Loucy (cell line): ENCODE measurements at regions not wholly inside any gene's neighbourhood (a gene's known extent, or its start where the extent isn't known, plus 50 kb on each side); places are given as distances from the start of the nearest gene placed in this dataset.

Experiments
- H2AFZ ChIP-seq: fragments of 200-600 bp; sonication (generic); 2 replicates; pipeline ENCODE4 v1.6.0; 2016; ENCODE audit warnings: antibody characterized with exemption, mild to moderate bottlenecking, low read length, moderate library complexity
- H3F3A ChIP-seq: fragments of 200-600 bp; 2 replicates; pipeline ENCODE4 v1.6.0; 2016; ENCODE audit warnings: antibody characterized with exemption, low read depth, mild to moderate bottlenecking
- H3K27me3 ChIP-seq: fragments of 200-600 bp; sonication (generic); 2 replicates; pipeline ENCODE4 v1.6.1; 2014; ENCODE audit warnings: low read length, mild to moderate bottlenecking; ENCODE audit not compliant: insufficient read depth, poor library complexity, severe bottlenecking
- H3K36me3 ChIP-seq: fragments of 200-600 bp; sonication (generic); 2 replicates; pipeline ENCODE4 v1.6.1; 2016; ENCODE audit warnings: low read length; ENCODE audit not compliant: insufficient read depth
- H3K4me1 ChIP-seq: fragments of 200-600 bp; sonication (generic); 2 replicates; pipeline ENCODE4 v1.5.1; 2014; ENCODE audit warnings: low read length, mild to moderate bottlenecking; ENCODE audit not compliant: insufficient read depth, poor library complexity, severe bottlenecking
- H3K4me2 ChIP-seq: fragments of 200-600 bp; sonication (generic); 2 replicates; pipeline ENCODE4 v1.6.0; 2014; ENCODE audit warnings: antibody characterized with exemption, low read length, low read depth, mild to moderate bottlenecking; ENCODE audit not compliant: poor library complexity, severe bottlenecking
- H3K4me3 ChIP-seq: fragments of 200-600 bp; sonication (generic); 2 replicates; pipeline ENCODE4 v1.5.1; 2014; ENCODE audit warnings: low read length, mild to moderate bottlenecking, mixed read lengths; ENCODE audit not compliant: poor library complexity, severe bottlenecking
- H3K79me2 ChIP-seq: fragments of 200-600 bp; sonication (generic); 2 replicates; pipeline ENCODE4 v1.6.1; 2014; ENCODE audit warnings: low read length; ENCODE audit not compliant: insufficient read depth
- H3K9ac ChIP-seq: fragments of 200-600 bp; sonication (generic); 2 replicates; pipeline ENCODE4 v1.6.0; 2014; ENCODE audit warnings: mild to moderate bottlenecking, low read depth, low read length, moderate library complexity; ENCODE audit not compliant: poor library complexity, severe bottlenecking
- H3K9me2 ChIP-seq: fragments of 200-600 bp; sonication (generic); replicated peaks from 2 replicates; pipeline ENCODE4 v1.6.1; 2016; ENCODE audit warnings: low read depth, low read length, mixed read lengths
- H3K9me3 ChIP-seq: fragments of 200-600 bp; sonication (generic); 2 replicates; pipeline ENCODE4 v1.6.1; 2014; ENCODE audit warnings: mild to moderate bottlenecking, antibody characterized with exemption, low read length, low read depth; ENCODE audit not compliant: insufficient read depth
- H4K20me1 ChIP-seq: fragments of 200-600 bp; sonication (generic); 2 replicates; pipeline ENCODE4 v1.6.0; 2014; ENCODE audit warnings: antibody characterized with exemption, low read length, mild to moderate bottlenecking; ENCODE audit not compliant: insufficient read depth, poor library complexity, severe bottlenecking
- EZH2phosphoT487 ChIP-seq: fragments of 200-600 bp; IDR thresholded peaks from 2 replicates; pipeline ENCODE4 v1.6.1; 2018; ENCODE audit warnings: antibody characterized with exemption, mild to moderate bottlenecking, moderate library complexity, borderline replicate concordance
- TF ChIP-seq, protein P1 (sequence below): fragments of 200-600 bp; sonication (generic); conservative IDR thresholded peaks from 2 replicates; pipeline ENCODE4 v1.5.1; 2014; ENCODE audit warnings: mild to moderate bottlenecking, antibody characterized with exemption, low read length

DNA sequence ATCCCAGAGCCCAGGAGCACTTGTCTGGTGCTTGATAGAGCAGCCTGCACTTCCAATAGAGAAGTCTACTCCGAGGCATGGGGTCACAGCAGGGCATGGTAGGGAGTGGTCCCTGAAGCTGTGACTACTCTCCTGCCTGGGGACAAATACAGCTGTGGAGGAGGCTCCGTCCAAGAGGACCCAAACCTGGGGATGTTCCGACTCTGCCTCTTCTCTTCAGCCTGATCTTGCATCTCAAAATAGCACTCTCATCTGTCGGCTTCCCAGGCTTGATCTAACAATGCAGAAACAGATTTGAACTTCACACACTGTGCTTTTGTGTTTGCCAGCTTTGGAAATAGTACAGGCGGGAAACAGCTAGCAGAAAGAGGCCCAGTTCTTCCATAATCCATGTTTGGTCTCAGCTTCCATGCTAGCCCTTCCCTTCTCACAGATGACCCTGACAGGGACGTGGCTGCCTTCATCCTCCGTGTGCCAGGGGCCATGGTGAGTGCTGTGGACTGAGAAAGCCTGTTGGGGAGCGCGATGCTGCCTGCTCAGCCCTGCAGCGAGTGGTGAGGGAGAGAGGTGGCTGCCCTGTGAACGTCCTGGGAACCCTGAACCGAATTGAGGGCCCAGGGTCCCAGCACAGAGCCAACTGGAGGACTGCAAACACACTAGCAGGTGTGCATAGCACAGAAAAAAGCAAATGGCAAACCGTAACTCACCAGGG, 150.3 kb upstream of the GPR12 start:
- no peak overlapping the region for H3K4me3 ChIP-seq
- no peaks in the 10 kb centered on the region for H3K79me2 ChIP-seq
- H3F3A ChIP-seq, result peaks cover 9% of the 10 kb centered on the region; the same call in 1 of the 2 replicates
- no peaks in the 10 kb centered on the region for H4K20me1 ChIP-seq
- no peak overlapping the region for H2AFZ ChIP-seq
- H3K9ac ChIP-seq, result no peak overlapping the region
- no peaks in the 10 kb centered on the region for H3K9me2 ChIP-seq
- H3K27me3 ChIP-seq, result no peaks in the 10 kb centered on the region
- peaks cover 20% of the 10 kb centered on the region for H3K4me1 ChIP-seq
- no peaks in the 10 kb centered on the region for H3K9me3 ChIP-seq
- no peak overlapping the region for H3K4me2 ChIP-seq
- H3K36me3 ChIP-seq, result no peaks in the 10 kb centered on the region
- TF ChIP-seq, protein P1, sequence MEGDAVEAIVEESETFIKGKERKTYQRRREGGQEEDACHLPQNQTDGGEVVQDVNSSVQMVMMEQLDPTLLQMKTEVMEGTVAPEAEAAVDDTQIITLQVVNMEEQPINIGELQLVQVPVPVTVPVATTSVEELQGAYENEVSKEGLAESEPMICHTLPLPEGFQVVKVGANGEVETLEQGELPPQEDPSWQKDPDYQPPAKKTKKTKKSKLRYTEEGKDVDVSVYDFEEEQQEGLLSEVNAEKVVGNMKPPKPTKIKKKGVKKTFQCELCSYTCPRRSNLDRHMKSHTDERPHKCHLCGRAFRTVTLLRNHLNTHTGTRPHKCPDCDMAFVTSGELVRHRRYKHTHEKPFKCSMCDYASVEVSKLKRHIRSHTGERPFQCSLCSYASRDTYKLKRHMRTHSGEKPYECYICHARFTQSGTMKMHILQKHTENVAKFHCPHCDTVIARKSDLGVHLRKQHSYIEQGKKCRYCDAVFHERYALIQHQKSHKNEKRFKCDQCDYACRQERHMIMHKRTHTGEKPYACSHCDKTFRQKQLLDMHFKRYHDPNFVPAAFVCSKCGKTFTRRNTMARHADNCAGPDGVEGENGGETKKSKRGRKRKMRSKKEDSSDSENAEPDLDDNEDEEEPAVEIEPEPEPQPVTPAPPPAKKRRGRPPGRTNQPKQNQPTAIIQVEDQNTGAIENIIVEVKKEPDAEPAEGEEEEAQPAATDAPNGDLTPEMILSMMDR, result no peak
- no peak for TF ChIP-seq EZH2phosphoT487

- Histone ChIP-seq H3K9me3 (no peaks in the 10 kb centered on the region), H3K27me3 (no peaks in the 10 kb centered on the region), H2AFZ (no peak overlapping the region), H4K20me1 (no peaks in the 10 kb centered on the region), H3K4me3 (no peak overlapping the region), H3K79me2 (no peaks in the 10 kb centered on the region), H3K4me2 (no peak overlapping the region), H3F3A (peaks cover 8% of the 10 kb centered on the region; the same call in 1 of the 2 replicates), H3K9ac (no peak overlapping the region), H3K36me3 (no peaks in the 10 kb centered on the region), H3K4me1 (peaks cover 5% of the 10 kb centered on the region), H3K9me2 (no peaks in the 10 kb centered on the region)
- TF ChIP-seq, protein P1, result no peak
- no peak for TF ChIP-seq EZH2phosphoT487
Observed at GRCh38 chr13:26909477-26909876, 148.9 kb upstream of the GPR12 start.

- Histone ChIP-seq H3K4me1 (no peaks in the 10 kb centered on the region), H3K79me2 (no peaks in the 10 kb centered on the region), H2AFZ (no peak overlapping the region), H4K20me1 (no peaks in the 10 kb centered on the region), H3F3A (no peaks in the 10 kb centered on the region), H3K4me2 (no peak overlapping the region), H3K9me3 (no peaks in the 10 kb centered on the region), H3K27me3 (no peaks in the 10 kb centered on the region), H3K9ac (no peak overlapping the region), H3K9me2 (no peaks in the 10 kb centered on the region), H3K36me3 (no peaks in the 10 kb centered on the region), H3K4me3 (no peak overlapping the region)
- no peak for TF ChIP-seq EZH2phosphoT487
- TF ChIP-seq, protein P1, result no peak
Observed at GRCh38 chr13:26908126-26908525, 147.5 kb upstream of the GPR12 start.
